ENCODE measurements at regions not wholly inside any gene's neighbourhood (a gene's known extent, or its start where the extent isn't known, plus 50 kb on each side); places are given as distances from the start of the nearest gene placed in this dataset.
"Not testable (repeated sequence)": the region's sequence is repeated elsewhere in the genome, so short reads cannot be mapped to it uniquely, and the experiment has no call there.

GRCh38 chr4:190121759-190122158, 51.8 kb upstream of the DUX4 start:
- H3K27me3 ChIP-seq (ENCODE audit: insufficient read depth, low read length) = no peaks in the 10 kb centered on the region
- no peak overlapping the region for H3K27ac ChIP-seq (ENCODE audit: low read depth, low read length)
- H3K4me2 ChIP-seq (ENCODE audit: low read length) = no peak overlapping the region
- H4K20me1 ChIP-seq (ENCODE audit: insufficient read depth) = no peaks in the 10 kb centered on the region
- ChIA-PET POLR2A (no interaction called here), CTCF (no interaction called here), RAD21 (ENCODE audit: low non-redundant PET in 1 of 2, low total read pairs in 2 of 2, uncharacterized antibody in 2 of 2, unreplicated experiment in 2 of 2) (no interaction called here)
- DNase-seq (ENCODE audit: low read depth, low spot score) = no peak
- H3K4me1 ChIP-seq (ENCODE audit: control insufficient read depth in 1 of 2, insufficient read depth in 2 of 2, low read length in 2 of 2) = no peaks in the 10 kb centered on the region
- H3K36me3 ChIP-seq (ENCODE audit: control insufficient read depth in 1 of 2, insufficient read depth in 2 of 2, low read length in 2 of 2) = no peaks in the 10 kb centered on the region
- no peak overlapping the region for H3K4me3 ChIP-seq (replicated peaks in 1 of 2; ENCODE audit: low read depth in 1 of 2, low read length in 2 of 2)
- BruUV-seq (replicated peaks) = no TSS peak
- intact Hi-C loops (cut with micrococcal nuclease) = no loop called here
- H3K9me2 ChIP-seq (ENCODE audit: insufficient read depth) = no peaks in the 10 kb centered on the region
- TF ChIP-seq, protein P1, sequence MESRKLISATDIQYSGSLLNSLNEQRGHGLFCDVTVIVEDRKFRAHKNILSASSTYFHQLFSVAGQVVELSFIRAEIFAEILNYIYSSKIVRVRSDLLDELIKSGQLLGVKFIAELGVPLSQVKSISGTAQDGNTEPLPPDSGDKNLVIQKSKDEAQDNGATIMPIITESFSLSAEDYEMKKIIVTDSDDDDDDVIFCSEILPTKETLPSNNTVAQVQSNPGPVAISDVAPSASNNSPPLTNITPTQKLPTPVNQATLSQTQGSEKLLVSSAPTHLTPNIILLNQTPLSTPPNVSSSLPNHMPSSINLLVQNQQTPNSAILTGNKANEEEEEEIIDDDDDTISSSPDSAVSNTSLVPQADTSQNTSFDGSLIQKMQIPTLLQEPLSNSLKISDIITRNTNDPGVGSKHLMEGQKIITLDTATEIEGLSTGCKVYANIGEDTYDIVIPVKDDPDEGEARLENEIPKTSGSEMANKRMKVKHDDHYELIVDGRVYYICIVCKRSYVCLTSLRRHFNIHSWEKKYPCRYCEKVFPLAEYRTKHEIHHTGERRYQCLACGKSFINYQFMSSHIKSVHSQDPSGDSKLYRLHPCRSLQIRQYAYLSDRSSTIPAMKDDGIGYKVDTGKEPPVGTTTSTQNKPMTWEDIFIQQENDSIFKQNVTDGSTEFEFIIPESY (IDR thresholded peaks at IDR 0.05; ENCODE audit: extremely low read depth, insufficient replicate concordance, low read length) = no peak
- TF ChIP-seq RAD21 (IDR thresholded peaks at IDR 0.05; ENCODE audit: low read depth) (no peak), EZH2phosphoT487 (IDR thresholded peaks at IDR 0.05; ENCODE audit: borderline replicate concordance) (no peak), CEBPB (IDR thresholded peaks at IDR 0.05; ENCODE audit: low read depth) (no peak), EZH2 (IDR thresholded peaks at IDR 0.05) (no peak), ELF1 (IDR thresholded peaks at IDR 0.05; ENCODE audit: borderline replicate concordance, low read depth) (no peak), SIN3A (IDR thresholded peaks at IDR 0.05; ENCODE audit: low read depth) (no peak), MAX (IDR thresholded peaks at IDR 0.05) (no peak), TCF7L2 (IDR thresholded peaks at IDR 0.05; ENCODE audit: borderline replicate concordance, extremely low read depth, insufficient read depth, insufficient read length) (no peak), ZNF274 (IDR thresholded peaks at IDR 0.05; ENCODE audit: low read depth, low read length) (no peak), ATF3 (IDR thresholded peaks at IDR 0.05) (no peak)
- TF ChIP-seq, protein P2, sequence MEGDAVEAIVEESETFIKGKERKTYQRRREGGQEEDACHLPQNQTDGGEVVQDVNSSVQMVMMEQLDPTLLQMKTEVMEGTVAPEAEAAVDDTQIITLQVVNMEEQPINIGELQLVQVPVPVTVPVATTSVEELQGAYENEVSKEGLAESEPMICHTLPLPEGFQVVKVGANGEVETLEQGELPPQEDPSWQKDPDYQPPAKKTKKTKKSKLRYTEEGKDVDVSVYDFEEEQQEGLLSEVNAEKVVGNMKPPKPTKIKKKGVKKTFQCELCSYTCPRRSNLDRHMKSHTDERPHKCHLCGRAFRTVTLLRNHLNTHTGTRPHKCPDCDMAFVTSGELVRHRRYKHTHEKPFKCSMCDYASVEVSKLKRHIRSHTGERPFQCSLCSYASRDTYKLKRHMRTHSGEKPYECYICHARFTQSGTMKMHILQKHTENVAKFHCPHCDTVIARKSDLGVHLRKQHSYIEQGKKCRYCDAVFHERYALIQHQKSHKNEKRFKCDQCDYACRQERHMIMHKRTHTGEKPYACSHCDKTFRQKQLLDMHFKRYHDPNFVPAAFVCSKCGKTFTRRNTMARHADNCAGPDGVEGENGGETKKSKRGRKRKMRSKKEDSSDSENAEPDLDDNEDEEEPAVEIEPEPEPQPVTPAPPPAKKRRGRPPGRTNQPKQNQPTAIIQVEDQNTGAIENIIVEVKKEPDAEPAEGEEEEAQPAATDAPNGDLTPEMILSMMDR (IDR thresholded peaks at IDR 0.05 in 2 of 3, conservative IDR thresholded peaks at IDR 0.05 in 1 of 3; ENCODE audit: borderline replicate concordance in 1 of 3, insufficient read depth in 1 of 3, low read depth in 2 of 3, low read length in 2 of 3) = no peak
- no peaks in the 10 kb centered on the region for H3K9me3 ChIP-seq (ENCODE audit: control insufficient read depth in 1 of 2, insufficient read depth in 1 of 2, low read depth in 1 of 2, low read length in 2 of 2)
- H2AFZ ChIP-seq (ENCODE audit: low read depth, low read length, poor library complexity, severe bottlenecking) = no peak overlapping the region
- H3K79me2 ChIP-seq (ENCODE audit: insufficient read depth, low read length) = no peaks in the 10 kb centered on the region
- no peak for ATAC-seq
- H3K9ac ChIP-seq (ENCODE audit: low read length) = no peak overlapping the region

DNA sequence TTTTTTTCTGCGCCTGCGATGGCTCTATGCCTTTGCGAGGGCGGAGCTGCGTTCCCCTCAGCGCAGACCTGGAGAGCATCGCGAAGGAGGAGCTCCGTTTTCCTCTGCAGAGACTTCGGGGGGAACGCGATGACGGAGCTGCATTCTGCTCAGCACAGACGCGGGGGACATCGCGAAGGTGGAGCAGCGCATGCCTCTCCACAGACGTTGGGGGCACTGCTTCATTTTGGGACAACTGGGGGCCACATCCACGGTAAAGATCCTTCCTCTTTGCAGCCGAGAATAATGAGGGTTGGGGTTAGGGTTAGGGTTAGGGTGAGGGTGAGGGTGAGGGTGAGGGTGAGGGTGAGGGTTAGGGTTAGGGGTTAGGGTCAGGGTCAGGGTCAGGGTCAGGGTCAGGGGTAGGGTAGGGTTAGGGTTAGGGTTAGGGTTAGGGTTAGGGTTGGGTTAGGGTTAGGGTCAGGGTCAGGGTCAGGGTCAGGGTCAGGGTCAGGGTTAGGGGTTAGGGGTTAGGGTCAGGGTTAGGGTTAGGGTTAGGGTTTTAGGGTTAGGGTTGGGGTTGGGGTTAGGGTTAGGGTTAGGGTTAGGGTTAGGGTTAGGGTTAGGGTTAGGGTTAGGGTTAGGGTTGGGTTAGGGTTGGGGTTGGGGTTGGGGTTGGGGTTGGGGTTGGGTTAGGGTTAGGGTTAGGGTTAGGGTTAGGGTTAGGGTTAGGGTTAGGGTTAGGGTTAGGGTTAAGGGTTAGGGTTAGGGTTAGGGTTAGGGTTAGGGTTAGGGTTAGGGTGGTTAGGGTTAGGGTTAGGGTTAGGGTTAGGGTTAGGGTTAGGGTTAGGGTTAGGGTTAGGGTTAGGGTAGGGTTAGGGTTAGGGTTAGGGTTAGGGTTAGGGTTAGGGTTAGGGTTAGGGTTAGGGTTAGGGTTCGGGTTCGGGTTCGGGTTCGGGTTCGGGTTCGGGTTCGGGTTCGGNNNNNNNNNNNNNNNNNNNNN, 51.1 kb upstream of the DUX4 start:
- H2AFZ ChIP-seq (ENCODE audit: low read depth, low read length, poor library complexity, severe bottlenecking); H3K9ac ChIP-seq (ENCODE audit: low read length); H4K20me1 ChIP-seq (ENCODE audit: insufficient read depth); H3K4me3 ChIP-seq (replicated peaks in 1 of 2; ENCODE audit: low read depth in 1 of 2, low read length in 2 of 2); H3K27ac ChIP-seq (ENCODE audit: low read depth, low read length); H3K79me2 ChIP-seq (ENCODE audit: insufficient read depth, low read length); H3K4me1 ChIP-seq (ENCODE audit: control insufficient read depth in 1 of 2, insufficient read depth in 2 of 2, low read length in 2 of 2); POLR2A ChIA-PET; DNase-seq (ENCODE audit: low read depth, low spot score); RAD21 ChIA-PET (ENCODE audit: low non-redundant PET in 1 of 2, low total read pairs in 2 of 2, uncharacterized antibody in 2 of 2, unreplicated experiment in 2 of 2); H3K9me3 ChIP-seq (ENCODE audit: control insufficient read depth in 1 of 2, insufficient read depth in 1 of 2, low read depth in 1 of 2, low read length in 2 of 2); ATAC-seq; CTCF ChIA-PET; H3K9me2 ChIP-seq (ENCODE audit: insufficient read depth); H3K36me3 ChIP-seq (ENCODE audit: control insufficient read depth in 1 of 2, insufficient read depth in 2 of 2, low read length in 2 of 2); H3K27me3 ChIP-seq (ENCODE audit: insufficient read depth, low read length); H3K4me2 ChIP-seq (ENCODE audit: low read length); intact Hi-C loops (cut with micrococcal nuclease); BruUV-seq (replicated peaks): not testable (repeated sequence)
